ENCODE measurements at regions not wholly inside any gene's neighbourhood (a gene's known extent, or its start where the extent isn't known, plus 50 kb on each side); places are given as distances from the start of the nearest gene placed in this dataset.

DNA sequence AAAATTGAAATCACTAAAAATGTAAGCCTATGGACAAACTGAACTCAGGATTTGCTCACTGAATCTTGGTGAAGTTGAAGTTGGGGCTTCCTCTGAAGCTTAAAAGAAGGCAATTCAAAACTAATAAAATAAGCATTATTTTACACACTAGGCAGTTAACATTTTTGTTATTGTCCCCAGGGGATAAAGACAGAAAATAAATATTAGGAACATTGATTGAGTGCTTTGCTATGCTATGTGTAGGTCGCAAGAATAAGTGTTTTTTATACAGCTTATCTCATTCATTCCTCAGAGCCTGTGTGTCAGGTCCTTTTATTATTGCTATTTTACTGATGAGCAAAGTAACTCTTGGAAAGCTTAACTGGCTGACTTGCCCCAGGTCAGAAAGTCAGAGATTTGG is 82.2 kb downstream of the ZNF608 start:
- Histone ChIP-seq H3K4me3 (ENCODE audit: low read depth, low read length, poor library complexity, severe bottlenecking) (no peak overlapping the region), H3K9me3 (ENCODE audit: low read depth, low read length, poor library complexity, severe bottlenecking) (no peaks in the 10 kb centered on the region), H3K36me3 (ENCODE audit: insufficient read depth, low read length, poor library complexity, severe bottlenecking) (no peaks in the 10 kb centered on the region), H3K27ac (ENCODE audit: low read depth, low read length, poor library complexity, severe bottlenecking) (no peak overlapping the region), H3K4me1 (ENCODE audit: insufficient read depth, low read length, poor library complexity, severe bottlenecking) (peaks cover 14% of the 10 kb centered on the region), H3K27me3 (replicated peaks; ENCODE audit: insufficient read depth, low read depth, low read length, poor library complexity) (no peaks in the 10 kb centered on the region)
- TF ChIP-seq, protein P1, sequence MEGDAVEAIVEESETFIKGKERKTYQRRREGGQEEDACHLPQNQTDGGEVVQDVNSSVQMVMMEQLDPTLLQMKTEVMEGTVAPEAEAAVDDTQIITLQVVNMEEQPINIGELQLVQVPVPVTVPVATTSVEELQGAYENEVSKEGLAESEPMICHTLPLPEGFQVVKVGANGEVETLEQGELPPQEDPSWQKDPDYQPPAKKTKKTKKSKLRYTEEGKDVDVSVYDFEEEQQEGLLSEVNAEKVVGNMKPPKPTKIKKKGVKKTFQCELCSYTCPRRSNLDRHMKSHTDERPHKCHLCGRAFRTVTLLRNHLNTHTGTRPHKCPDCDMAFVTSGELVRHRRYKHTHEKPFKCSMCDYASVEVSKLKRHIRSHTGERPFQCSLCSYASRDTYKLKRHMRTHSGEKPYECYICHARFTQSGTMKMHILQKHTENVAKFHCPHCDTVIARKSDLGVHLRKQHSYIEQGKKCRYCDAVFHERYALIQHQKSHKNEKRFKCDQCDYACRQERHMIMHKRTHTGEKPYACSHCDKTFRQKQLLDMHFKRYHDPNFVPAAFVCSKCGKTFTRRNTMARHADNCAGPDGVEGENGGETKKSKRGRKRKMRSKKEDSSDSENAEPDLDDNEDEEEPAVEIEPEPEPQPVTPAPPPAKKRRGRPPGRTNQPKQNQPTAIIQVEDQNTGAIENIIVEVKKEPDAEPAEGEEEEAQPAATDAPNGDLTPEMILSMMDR (conservative IDR thresholded peaks at IDR 0.05; ENCODE audit: low read depth, low read length): no peak
- TF ChIP-seq EZH2 (IDR thresholded peaks at IDR 0.05; ENCODE audit: borderline replicate concordance, low read depth, low read length, poor library complexity, severe bottlenecking): no peak
- CTCF ChIA-PET: no interaction called here
- DNase-seq (ENCODE audit: low spot score): no peak
- BruUV-seq (replicated peaks): no TSS peak
- intact Hi-C loops (cut with micrococcal nuclease; ENCODE audit: unreplicated experiment): no loop called here
- POLR2A ChIA-PET (ENCODE audit: low non-redundant PET): no interaction called here

DNA sequence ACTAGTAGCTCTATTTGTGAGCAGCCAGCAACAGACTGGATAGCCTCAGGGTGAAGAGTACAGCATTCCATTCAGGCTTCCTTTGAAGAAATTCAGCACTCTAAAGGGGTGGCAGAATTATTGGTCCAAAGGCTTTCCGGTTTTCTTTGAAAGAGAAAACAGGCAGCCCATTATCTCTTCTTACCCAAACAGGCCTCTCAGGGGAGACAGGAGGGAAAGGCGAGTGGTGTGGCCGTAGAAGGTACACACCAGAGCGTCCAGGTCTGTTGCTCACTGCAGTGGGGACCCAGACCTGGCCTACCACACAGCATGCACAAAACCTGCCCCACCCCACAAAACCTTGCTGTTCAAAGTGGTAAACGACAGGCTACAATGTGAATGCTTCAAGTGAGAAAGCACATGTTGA is 83.3 kb downstream of the ZNF608 start:
- no peaks in the 10 kb centered on the region for H3K27me3 ChIP-seq (replicated peaks; ENCODE audit: insufficient read depth, low read depth, low read length, poor library complexity)
- no peak overlapping the region for H3K27ac ChIP-seq (ENCODE audit: low read depth, low read length, poor library complexity, severe bottlenecking)
- BruUV-seq (replicated peaks): no TSS peak
- H3K4me3 ChIP-seq (ENCODE audit: low read depth, low read length, poor library complexity, severe bottlenecking): no peak overlapping the region
- H3K36me3 ChIP-seq (ENCODE audit: insufficient read depth, low read length, poor library complexity, severe bottlenecking): no peaks in the 10 kb centered on the region
- no peak for DNase-seq (ENCODE audit: low spot score)
- H3K4me1 ChIP-seq (ENCODE audit: insufficient read depth, low read length, poor library complexity, severe bottlenecking): peaks cover 14% of the 10 kb centered on the region
- ChIA-PET POLR2A (ENCODE audit: low non-redundant PET) (no interaction called here), CTCF (no interaction called here)
- intact Hi-C loops (cut with micrococcal nuclease; ENCODE audit: unreplicated experiment): no loop called here
- no peaks in the 10 kb centered on the region for H3K9me3 ChIP-seq (ENCODE audit: low read depth, low read length, poor library complexity, severe bottlenecking)
- no peak for TF ChIP-seq EZH2 (IDR thresholded peaks at IDR 0.05; ENCODE audit: borderline replicate concordance, low read depth, low read length, poor library complexity, severe bottlenecking)
- TF ChIP-seq, protein P1 (conservative IDR thresholded peaks at IDR 0.05; ENCODE audit: low read depth, low read length): no peak

DNA sequence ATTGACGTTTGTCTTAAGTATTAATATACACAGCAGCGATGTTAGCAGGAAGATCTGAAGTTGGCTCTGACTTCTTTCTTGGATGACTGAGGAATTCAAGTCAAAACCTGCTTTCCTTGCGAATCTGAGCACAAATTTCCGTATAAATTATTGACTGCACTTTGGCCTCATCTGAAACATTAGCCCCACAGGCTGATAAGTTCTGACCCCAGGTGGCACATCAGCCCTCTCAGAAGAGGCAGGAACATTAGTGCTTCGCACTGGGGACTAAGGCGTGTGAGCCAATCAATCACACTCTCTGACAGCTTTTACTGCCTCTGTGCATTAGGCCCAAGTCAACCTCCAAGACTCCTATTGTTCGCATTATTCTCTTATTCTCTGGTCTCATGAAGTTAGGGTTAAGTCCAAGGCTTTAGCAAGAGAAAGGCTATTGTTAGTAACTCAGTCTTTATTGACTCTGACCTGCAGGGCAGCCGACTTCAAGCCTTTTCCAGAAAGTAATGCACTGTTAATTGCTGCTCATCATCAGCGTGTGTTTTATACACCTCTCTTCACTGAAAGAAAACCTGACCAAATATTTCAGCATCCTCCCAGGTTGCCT is 84.2 kb downstream of the ZNF608 start:
- intact Hi-C loops (cut with micrococcal nuclease; ENCODE audit: unreplicated experiment): no loop called here
- Histone ChIP-seq H3K36me3 (ENCODE audit: insufficient read depth, low read length, poor library complexity, severe bottlenecking) (no peaks in the 10 kb centered on the region), H3K27me3 (replicated peaks; ENCODE audit: insufficient read depth, low read depth, low read length, poor library complexity) (no peaks in the 10 kb centered on the region), H3K4me3 (ENCODE audit: low read depth, low read length, poor library complexity, severe bottlenecking) (no peak overlapping the region), H3K4me1 (ENCODE audit: insufficient read depth, low read length, poor library complexity, severe bottlenecking) (peaks cover 14% of the 10 kb centered on the region), H3K9me3 (ENCODE audit: low read depth, low read length, poor library complexity, severe bottlenecking) (no peaks in the 10 kb centered on the region), H3K27ac (ENCODE audit: low read depth, low read length, poor library complexity, severe bottlenecking) (no peak overlapping the region)
- BruUV-seq (replicated peaks): no TSS peak
- POLR2A ChIA-PET (ENCODE audit: low non-redundant PET): no interaction called here
- CTCF ChIA-PET: no interaction called here
- TF ChIP-seq, protein P1 (conservative IDR thresholded peaks at IDR 0.05; ENCODE audit: low read depth, low read length): no peak
- no peak for TF ChIP-seq EZH2 (IDR thresholded peaks at IDR 0.05; ENCODE audit: borderline replicate concordance, low read depth, low read length, poor library complexity, severe bottlenecking)
- DNase-seq (ENCODE audit: low spot score): no peak
